GM12875 (cell line): ENCODE measurements at regions not wholly inside any gene's neighbourhood (a gene's known extent, or its start where the extent isn't known, plus 50 kb on each side); places are given as distances from the start of the nearest gene placed in this dataset.

Experiments
- H3K4me3 ChIP-seq: one replicate; pipeline ENCODE4 v1.5.1; 2011; ENCODE audit warnings: low read depth, low read length, control low read depth
- CTCF ChIP-seq: IDR thresholded peaks from 2 replicates; pipeline ENCODE4 v1.5.1; 2011; ENCODE audit warnings: low read depth, mild to moderate bottlenecking, control low read depth, inconsistent platforms, low read length, moderate library complexity, borderline replicate concordance; ENCODE audit not compliant: insufficient read depth

GRCh38 chr20:11048739-11049138 lies 374.9 kb upstream of the JAG1 start:
- H3K4me3 ChIP-seq, result no peak overlapping the region
- TF ChIP-seq CTCF, result no peak

- TF ChIP-seq CTCF, result no peak
- H3K4me3 ChIP-seq, result no peak overlapping the region
Measured at GRCh38 chr20:11050350-11050749, 376.6 kb upstream of the JAG1 start.

GRCh38 chr20:11051136-11051535 lies 377.3 kb upstream of the JAG1 start:
- TF ChIP-seq CTCF, result no peak
- H3K4me3 ChIP-seq, result no peak overlapping the region

GRCh38 chr20:11053310-11053709 lies 379.5 kb upstream of the JAG1 start:
- no peak overlapping the region for H3K4me3 ChIP-seq

GRCh38 chr20:11054266-11054993 lies 380.6 kb upstream of the JAG1 start:
- H3K4me3 ChIP-seq, result no peak overlapping the region

More at GRCh38 chr20:11053310-11053709, 379.5 kb upstream of the JAG1 start:
- TF ChIP-seq CTCF, result no peak

GRCh38 chr20:11056414-11056813 lies 382.6 kb upstream of the JAG1 start:
- H3K4me3 ChIP-seq, result no peak overlapping the region
- no peak for TF ChIP-seq CTCF

More at GRCh38 chr20:11054266-11054993, 380.6 kb upstream of the JAG1 start:
- TF ChIP-seq CTCF, result no peak

- no peak for TF ChIP-seq CTCF
- no peak overlapping the region for H3K4me3 ChIP-seq
Measured at GRCh38 chr20:11057624-11058023, 383.8 kb upstream of the JAG1 start.
